HG03442 (cell line): ENCODE measurements at regions not wholly inside any gene's neighbourhood (a gene's known extent, or its start where the extent isn't known, plus 50 kb on each side); places are given as distances from the start of the nearest gene placed in this dataset.
"Not testable (repeated sequence)": the region's sequence is repeated elsewhere in the genome, so short reads cannot be mapped to it uniquely, and the experiment has no call there.

Experiments used
- ATAC-seq: cut with Tn5 transposase; IDR thresholded peaks from one replicate; pipeline ENCODE4 v1.9.1; 2021; ENCODE audit warnings: mild to moderate bottlenecking, moderate library complexity; ENCODE audit not compliant: unreplicated experiment

GRCh38 chr3:162367429-162368260 lies 871.0 kb downstream of the OTOL1 start:
- no peak for ATAC-seq

GRCh38 chr3:162368417-162368816 lies 871.8 kb downstream of the OTOL1 start:
- ATAC-seq, result no peak

- ATAC-seq, result no peak
Measured at GRCh38 chr3:162369306-162369705, 872.7 kb downstream of the OTOL1 start.

GRCh38 chr3:162370141-162370540 lies 873.5 kb downstream of the OTOL1 start:
- no peak for ATAC-seq

GRCh38 chr3:162376761-162377160 lies 880.2 kb downstream of the OTOL1 start:
- ATAC-seq, result no peak

GRCh38 chr3:162377608-162378007 lies 881.0 kb downstream of the OTOL1 start:
- no peak for ATAC-seq

- ATAC-seq, result no peak
Measured at GRCh38 chr3:162385387-162385786, 888.8 kb downstream of the OTOL1 start.

- ATAC-seq, result no peak
Measured at GRCh38 chr3:162390891-162391290, 894.3 kb downstream of the OTOL1 start.

- no peak for ATAC-seq
Measured at GRCh38 chr3:162391301-162391700, 894.7 kb downstream of the OTOL1 start.

GRCh38 chr3:162395496-162395895 lies 898.9 kb downstream of the OTOL1 start:
- no peak for ATAC-seq

- no peak for ATAC-seq
Measured at GRCh38 chr3:162398554-162398953, 901.9 kb downstream of the OTOL1 start.

GRCh38 chr3:162400697-162401096 lies 904.1 kb downstream of the OTOL1 start:
- ATAC-seq, result no peak

- not testable (repeated sequence) for ATAC-seq
Measured at GRCh38 chr3:162411556-162411955, 914.9 kb downstream of the OTOL1 start.

- no peak for ATAC-seq
Measured at GRCh38 chr3:162421721-162422120, 925.1 kb downstream of the OTOL1 start.

GRCh38 chr3:162428192-162428591 lies 931.6 kb downstream of the OTOL1 start:
- no peak for ATAC-seq

GRCh38 chr3:162435750-162436149 lies 939.1 kb downstream of the OTOL1 start:
- ATAC-seq, result no peak

GRCh38 chr3:162436826-162437225 lies 940.2 kb downstream of the OTOL1 start:
- no peak for ATAC-seq

- ATAC-seq, result no peak
Measured at GRCh38 chr3:162437480-162437879, 940.9 kb downstream of the OTOL1 start.

GRCh38 chr3:162441716-162442115 lies 945.1 kb downstream of the OTOL1 start:
- ATAC-seq, result no peak

GRCh38 chr3:162443376-162443775 lies 946.8 kb downstream of the OTOL1 start:
- ATAC-seq, result no peak

- no peak for ATAC-seq
Measured at GRCh38 chr3:162468791-162469190, 972.2 kb downstream of the OTOL1 start.

GRCh38 chr3:162487138-162487537 lies 990.5 kb downstream of the OTOL1 start:
- ATAC-seq, result no peak

- ATAC-seq, result no peak
Measured at GRCh38 chr3:162489853-162490252, 993.2 kb downstream of the OTOL1 start.
